Small intestine (tissue), 7 donors: ENCODE measurements at regions not wholly inside any gene's neighbourhood (a gene's known extent, or its start where the extent isn't known, plus 50 kb on each side); places are given as distances from the start of the nearest gene placed in this dataset.

Experiments used
- DNase-seq, 2 donors: peaks; one replicate each; pipeline versions ENCODE4 v3.0.0 to v3.0.0-alpha.2; 2013
- FAIRE-seq: peaks from 2 replicates; lab custom pipeline; 2012; peaks lifted over from hg19 to GRCh38; lab: Jason Lieb, UNC
- H3K27ac ChIP-seq, 3 donors: one replicate each; pipeline ENCODE4 v1.5.1; 2013; ENCODE audit warnings: low read length in 2 of 3, mild to moderate bottlenecking in 2 of 3, control low read depth in 1 of 3, inconsistent platforms in 1 of 3, low read depth in 1 of 3, moderate library complexity in 1 of 3
- H3K27me3 ChIP-seq, 3 donors: one replicate each; pipeline ENCODE4 v1.6.1; 2013; ENCODE audit warnings: low read length in 3 of 3, inconsistent platforms in 1 of 3; ENCODE audit not compliant: control insufficient read depth in 3 of 3, insufficient read depth in 3 of 3
- H3K36me3 ChIP-seq, 3 donors: one replicate each; pipeline ENCODE4 v1.6.1; 2013; ENCODE audit warnings: low read length in 3 of 3, inconsistent platforms in 1 of 3, low read depth in 1 of 3, mild to moderate bottlenecking in 1 of 3, moderate library complexity in 1 of 3; ENCODE audit not compliant: control insufficient read depth in 3 of 3, insufficient read depth in 2 of 3
- H3K4me1 ChIP-seq, 3 donors: one replicate each; pipeline ENCODE4 v1.6.1; 2013; ENCODE audit warnings: low read length in 2 of 3, inconsistent platforms in 1 of 3, low read depth in 1 of 3, mild to moderate bottlenecking in 1 of 3, moderate library complexity in 1 of 3; ENCODE audit not compliant: control insufficient read depth in 3 of 3, insufficient read depth in 2 of 3
- H3K4me3 ChIP-seq, 3 donors: one replicate each; pipeline ENCODE4 v1.5.1; 2013; ENCODE audit warnings: low read length in 3 of 3, control low read depth in 1 of 3, inconsistent platforms in 1 of 3, low read depth in 1 of 3, mild to moderate bottlenecking in 1 of 3, moderate library complexity in 1 of 3
- H3K9me3 ChIP-seq, 2 donors: one replicate each; pipeline ENCODE4 v1.6.1; 2013; ENCODE audit warnings: low read depth in 1 of 2, low read length in 1 of 2; ENCODE audit not compliant: control insufficient read depth in 2 of 2, insufficient read depth in 1 of 2
- WGBS, 3 donors: extraction: QIAGEN DNeasy Blood & Tissue Kit; methylation state at CpG; one replicate each; pipeline ENCODE4 v1.1.7; 2013; 5-methylcytosine and 5-hydroxymethylcytosine counted together
- donor health status: healthy with polysubstance abuse.
- donor health status: control.
- donor health status: control.
- donor health status: Bipolar disorder and iron deficiency.
- donor health status: healthy.

DNA sequence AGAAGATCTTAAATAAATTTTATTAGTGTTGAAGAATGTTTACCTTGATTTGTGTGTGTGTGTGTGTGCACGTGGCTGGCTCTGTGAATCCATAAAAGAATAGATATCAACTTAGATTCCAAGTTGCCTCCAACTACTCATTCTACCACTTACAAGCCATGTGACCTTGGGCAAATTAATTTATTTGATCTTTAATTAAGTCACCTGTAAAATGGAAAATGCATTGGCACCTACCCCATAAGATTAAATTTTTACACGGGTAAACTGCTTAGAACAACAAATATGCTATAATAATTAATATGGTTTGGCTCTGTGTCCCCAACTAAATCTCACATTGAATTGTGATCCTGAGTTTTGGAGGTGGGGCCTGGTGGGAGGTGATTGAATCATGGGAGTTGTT lies 604.9 kb upstream of the NRG3 start:
- no peak for FAIRE-seq
- H3K27ac ChIP-seq, result no peak overlapping the region
- H3K4me3 ChIP-seq, result no peak overlapping the region
- H3K4me1 ChIP-seq, result no peaks in the 10 kb centered on the region
- peaks cover 0 to under 1% of the 10 kb centered on the region in 2 donors for H3K9me3 ChIP-seq
- no peaks in the 10 kb centered on the region for H3K36me3 ChIP-seq
- no peak for DNase-seq
- no peaks in the 10 kb centered on the region for H3K27me3 ChIP-seq
- WGBS, 3 donors, result 72 to 84% (median 73%) methylated on average over 2 of the region's 2 CpGs

DNA sequence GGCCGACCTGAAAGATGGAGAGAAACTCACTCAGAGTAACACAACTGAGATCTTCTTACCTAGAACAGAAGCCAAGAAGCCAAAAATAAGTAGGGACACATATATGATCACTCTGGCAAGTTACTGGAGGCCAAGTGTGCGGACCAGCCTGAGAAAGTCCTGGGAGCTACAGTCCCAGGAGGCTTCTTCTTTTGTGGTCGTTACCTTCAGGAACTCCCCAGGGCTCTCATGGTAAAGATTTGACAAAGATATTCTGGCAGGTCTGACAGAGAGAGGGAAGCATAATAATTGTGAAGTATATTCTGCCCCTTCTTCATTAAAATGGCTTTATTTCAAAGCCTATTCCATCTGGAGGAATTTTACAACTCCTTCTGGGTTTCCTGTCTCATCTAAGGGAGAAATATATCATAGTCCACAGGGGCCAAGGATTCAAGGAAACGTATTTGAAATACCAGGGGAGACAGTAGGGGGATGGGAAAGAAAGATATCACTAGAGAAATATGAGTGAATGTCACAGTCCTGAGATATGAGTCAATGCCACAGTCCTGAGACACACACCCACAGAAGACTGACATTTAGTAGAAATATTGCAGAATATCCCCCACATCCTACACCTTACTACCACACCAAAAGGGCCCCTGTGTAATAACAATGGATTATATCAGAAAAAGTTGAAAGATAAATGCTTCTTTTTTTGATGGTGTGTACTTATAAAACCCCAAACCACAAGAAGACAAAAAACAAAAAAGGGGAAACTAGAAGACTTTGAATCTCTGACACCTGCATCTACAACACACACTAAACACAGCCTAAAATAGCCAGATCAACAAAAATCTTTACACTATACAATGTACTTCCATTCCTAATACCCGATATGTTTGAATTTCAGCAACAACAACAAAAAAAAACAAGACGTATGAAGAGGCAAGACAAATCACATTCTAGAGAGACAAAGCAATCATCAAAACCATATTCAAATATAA lies 594.2 kb upstream of the NRG3 start:
- DNase-seq (no peak), FAIRE-seq (no peak)
- Histone ChIP-seq H3K4me3 (no peak overlapping the region), H3K4me1 (no peaks in the 10 kb centered on the region), H3K27me3 (no peaks in the 10 kb centered on the region), H3K36me3 (no peaks in the 10 kb centered on the region), H3K9me3 (no peaks in the 10 kb centered on the region), H3K27ac (no peak overlapping the region)
- 63 to 70% (median 64%) methylated on average over 6 of the region's 6 CpGs for WGBS, 3 donors

- no peak overlapping the region for H3K27ac ChIP-seq
- no peak overlapping the region for H3K4me3 ChIP-seq
- no peak for FAIRE-seq
- peaks cover 0 to 2% of the 10 kb centered on the region in 2 donors for H3K9me3 ChIP-seq
- H3K36me3 ChIP-seq, result no peaks in the 10 kb centered on the region
- H3K27me3 ChIP-seq, result no peaks in the 10 kb centered on the region
- DNase-seq, result no peak
- no peaks in the 10 kb centered on the region for H3K4me1 ChIP-seq
These were observed 586.5 kb upstream of the NRG3 start for GRCh38 chr10:81288544-81288943.

DNA sequence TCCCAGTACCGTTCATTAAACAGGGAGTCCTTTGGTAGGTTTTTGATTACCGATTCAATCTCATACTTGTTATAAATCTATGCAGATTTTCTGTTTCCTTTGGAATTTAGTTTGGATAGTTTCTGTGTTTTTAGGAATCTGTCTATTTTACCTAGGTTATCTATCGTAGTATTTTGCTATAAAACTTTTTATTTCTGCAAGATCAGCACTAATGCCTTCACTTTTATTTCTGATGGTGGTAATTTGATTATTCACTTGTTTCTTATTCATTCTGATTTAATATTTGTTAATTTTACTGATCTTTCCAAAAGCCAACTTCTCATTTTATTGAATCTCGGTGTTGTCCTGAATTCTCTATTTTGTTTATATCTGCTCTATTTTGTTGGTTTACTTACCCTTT lies 577.7 kb upstream of the NRG3 start:
- Histone ChIP-seq H3K9me3 (no peaks in the 10 kb centered on the region), H3K27ac (no peak overlapping the region), H3K36me3 (no peaks in the 10 kb centered on the region), H3K27me3 (no peaks in the 10 kb centered on the region), H3K4me3 (no peak overlapping the region), H3K4me1 (no peaks in the 10 kb centered on the region)
- FAIRE-seq (no peak), DNase-seq (no peak)
- 86 to 90% (median 90%) methylated on average over 4 of the region's 4 CpGs for WGBS, 3 donors

- DNase-seq (no peak), FAIRE-seq (no peak)
- Histone ChIP-seq H3K36me3 (no peaks in the 10 kb centered on the region), H3K9me3 (peaks cover 0 to 2% of the 10 kb centered on the region in 2 donors), H3K27ac (no peak overlapping the region), H3K27me3 (no peaks in the 10 kb centered on the region), H3K4me1 (no peaks in the 10 kb centered on the region), H3K4me3 (no peak overlapping the region)
- 71 to 79% (median 72%) methylated on average over 1 of the region's 1 CpG for WGBS, 3 donors
These were observed 571.3 kb upstream of the NRG3 start for GRCh38 chr10:81303656-81304055.

GRCh38 chr10:81306971-81307782 lies 567.8 kb upstream of the NRG3 start:
- FAIRE-seq (no peak), DNase-seq (no peak)
- WGBS, 3 donors, result 68 to 71% (median 69%) methylated on average over 4 of the region's 4 CpGs
- no peaks in the 10 kb centered on the region for H3K27me3 ChIP-seq
- no peaks in the 10 kb centered on the region for H3K4me1 ChIP-seq
- no peak overlapping the region for H3K4me3 ChIP-seq
- peaks cover 2% of the 10 kb centered on the region in 2 donors for H3K9me3 ChIP-seq
- H3K36me3 ChIP-seq, result no peaks in the 10 kb centered on the region
- H3K27ac ChIP-seq, result no peak overlapping the region

GRCh38 chr10:81309041-81309552 lies 565.9 kb upstream of the NRG3 start:
- no peaks in the 10 kb centered on the region for H3K27me3 ChIP-seq
- H3K9me3 ChIP-seq, result peaks cover 0 to 2% of the 10 kb centered on the region in 2 donors
- H3K4me3 ChIP-seq, result no peak overlapping the region
- H3K4me1 ChIP-seq, result no peaks in the 10 kb centered on the region
- no peak overlapping the region for H3K27ac ChIP-seq
- DNase-seq, result no peak
- no peaks in the 10 kb centered on the region for H3K36me3 ChIP-seq
- WGBS, 3 donors, result 90 to 95% (median 95%) methylated on average over 22 to 38 of the region's 38 CpGs
- no peak for FAIRE-seq

DNA sequence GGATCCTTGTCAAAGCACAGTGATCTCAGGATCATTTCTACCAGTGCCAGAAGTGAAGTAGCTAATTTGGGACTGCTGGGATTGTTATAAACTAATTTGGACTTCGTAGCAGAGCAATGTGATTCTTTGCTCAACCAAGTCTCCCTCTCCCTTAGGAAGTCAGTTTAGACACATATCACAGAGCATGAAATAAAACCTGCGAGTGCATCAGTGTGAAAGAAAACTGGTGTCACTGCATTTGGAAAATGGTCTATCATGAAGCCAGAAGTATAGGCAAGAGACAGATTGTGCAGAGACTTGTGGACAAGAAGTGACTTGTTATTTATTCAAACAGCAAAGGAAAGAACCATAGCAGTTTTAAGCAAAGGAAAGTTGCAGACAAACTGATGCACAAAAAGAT lies 560.5 kb upstream of the NRG3 start:
- WGBS, 3 donors, result 58 to 67% (median 62%) methylated on average over 2 of the region's 2 CpGs
- Histone ChIP-seq H3K27me3 (no peaks in the 10 kb centered on the region), H3K36me3 (no peaks in the 10 kb centered on the region), H3K4me1 (no peaks in the 10 kb centered on the region), H3K4me3 (no peak overlapping the region), H3K27ac (no peak overlapping the region), H3K9me3 (peaks cover 0 to under 1% of the 10 kb centered on the region in 2 donors)
- FAIRE-seq (no peak), DNase-seq (no peak)
